NCI-H2196 (cell line): ENCODE measurements at regions not wholly inside any gene's neighbourhood (a gene's known extent, or its start where the extent isn't known, plus 50 kb on each side); places are given as distances from the start of the nearest gene placed in this dataset.

Source experiments
- DNase-seq: peaks from one replicate; lab custom pipeline; 2025; ENCODE audit not compliant: unreplicated experiment; lab: John Stamatoyannopoulos, UW

- DNase-seq, result no peak
These were observed 62.4 kb upstream of the CDCA7L start for GRCh38 chr7:22008087-22008486.

- DNase-seq, result no peak
These were observed 59.5 kb upstream of the CDCA7L start for GRCh38 chr7:22005151-22005550.

- no peak for DNase-seq
These were observed 57.0 kb upstream of the CDCA7L start for GRCh38 chr7:22002726-22003125.

- peak; percentile 48 for DNase-seq
These were observed 55.8 kb upstream of the CDCA7L start for GRCh38 chr7:22001345-22002004.

GRCh38 chr7:21999896-22000295, 54.2 kb upstream of the CDCA7L start:
- DNase-seq, result no peak

GRCh38 chr7:21996641-21997040, 50.9 kb upstream of the CDCA7L start:
- no peak for DNase-seq
